ENCODE measurements at regions not wholly inside any gene's neighbourhood (a gene's known extent, or its start where the extent isn't known, plus 50 kb on each side); places are given as distances from the start of the nearest gene placed in this dataset.

- no peak for DNase-seq
These were observed 247.5 kb downstream of the MREG start for GRCh38 chr2:215765729-215766360.

GRCh38 chr2:215764441-215765048, 248.8 kb downstream of the MREG start:
- DNase-seq, result peak; percentile 83

- DNase-seq, result no peak
These were observed 252.8 kb downstream of the MREG start for GRCh38 chr2:215760557-215760956.

GRCh38 chr2:215760091-215760490, 253.3 kb downstream of the MREG start:
- no peak for DNase-seq

GRCh38 chr2:215758691-215759090, 254.7 kb downstream of the MREG start:
- DNase-seq, result no peak

GRCh38 chr2:215756346-215756730, 257.0 kb downstream of the MREG start:
- no peak for DNase-seq

GRCh38 chr2:215755641-215756345, 257.6 kb downstream of the MREG start:
- DNase-seq, result peak; percentile 66

- peak; percentile 59 for DNase-seq
These were observed 258.8 kb downstream of the MREG start for GRCh38 chr2:215754546-215754945.

- DNase-seq, result no peak
These were observed 259.5 kb downstream of the MREG start for GRCh38 chr2:215753808-215754207.

GRCh38 chr2:215752991-215753390, 260.4 kb downstream of the MREG start:
- DNase-seq, result no peak

GRCh38 chr2:215752436-215752835, 260.9 kb downstream of the MREG start:
- no peak for DNase-seq

- DNase-seq, result no peak
These were observed 261.5 kb downstream of the MREG start for GRCh38 chr2:215751911-215752272.

GRCh38 chr2:215751200-215751910, 262.0 kb downstream of the MREG start:
- no peak for DNase-seq

GRCh38 chr2:215750763-215751162, 262.6 kb downstream of the MREG start:
- no peak for DNase-seq

GRCh38 chr2:215749092-215749957, 264.0 kb downstream of the MREG start:
- DNase-seq, result peak; percentile 91

- DNase-seq, result peak; percentile 87
These were observed 264.9 kb downstream of the MREG start for GRCh38 chr2:215748446-215748845.

- peak; percentile 39 for DNase-seq
These were observed 266.3 kb downstream of the MREG start for GRCh38 chr2:215746887-215747615.

- no peak for DNase-seq
These were observed 267.0 kb downstream of the MREG start for GRCh38 chr2:215746226-215746886.

GRCh38 chr2:215745331-215745730, 268.0 kb downstream of the MREG start:
- peak; percentile 81 for DNase-seq

- DNase-seq, result no peak
These were observed 268.8 kb downstream of the MREG start for GRCh38 chr2:215744514-215744913.

GRCh38 chr2:215743066-215743465, 270.3 kb downstream of the MREG start:
- peak; percentile 57 for DNase-seq
